SU-DHL-6 (cell line): ENCODE measurements at regions not wholly inside any gene's neighbourhood (a gene's known extent, or its start where the extent isn't known, plus 50 kb on each side); places are given as distances from the start of the nearest gene placed in this dataset.

Experiments used
- H2AFZ ChIP-seq: fragments of 200-600 bp; sonication (generic); 2 replicates; pipeline ENCODE4 v1.6.1; 2014; ENCODE audit warnings: low read depth, mild to moderate bottlenecking, moderate library complexity, mixed read lengths, antibody characterized with exemption, low read length; ENCODE audit not compliant: severe bottlenecking
- H3F3A ChIP-seq: fragments of 200-600 bp; shearing (Covaris generic); 2 replicates; pipeline ENCODE4 v1.6.0; 2016; ENCODE audit warnings: antibody characterized with exemption, mild to moderate bottlenecking; ENCODE audit not compliant: insufficient read depth
- H3K27ac ChIP-seq: fragments of 200-600 bp; sonication (generic); 2 replicates; pipeline ENCODE4 v1.5.1; 2016; ENCODE audit warnings: low read depth, mild to moderate bottlenecking, low read length, moderate library complexity, mixed read lengths
- H3K27me3 ChIP-seq: fragments of 200-600 bp; sonication (generic), shearing (Covaris generic); 2 replicates; pipeline ENCODE4 v1.6.0; 2014; ENCODE audit warnings: mild to moderate bottlenecking, low read length
- H3K36me3 ChIP-seq: fragments of 200-600 bp; sonication (generic); 2 replicates; pipeline ENCODE4 v1.6.1; 2014; ENCODE audit warnings: mild to moderate bottlenecking, low read length, mixed read lengths
- H3K4me2 ChIP-seq: fragments of 300-600, 200-600 bp; shearing (Covaris generic), sonication (generic); 2 replicates; pipeline ENCODE4 v1.6.0; 2014; ENCODE audit warnings: low read length, low read depth, mild to moderate bottlenecking; ENCODE audit not compliant: poor library complexity, severe bottlenecking
- H3K4me3 ChIP-seq: fragments of 200-600 bp; sonication (generic); 2 replicates; pipeline ENCODE4 v1.5.1; 2014; ENCODE audit warnings: antibody characterized with exemption, low read length, mild to moderate bottlenecking, mixed read lengths; ENCODE audit not compliant: insufficient read depth, poor library complexity, severe bottlenecking
- H3K79me2 ChIP-seq: fragments of 200-600 bp; sonication (generic); 2 replicates; pipeline ENCODE4 v1.6.1; 2014; ENCODE audit warnings: mild to moderate bottlenecking, low read length, moderate library complexity; ENCODE audit not compliant: insufficient read depth
- H3K9ac ChIP-seq: fragments of 200-600 bp; sonication (generic); 2 replicates; pipeline ENCODE4 v1.7.0; 2014; ENCODE audit warnings: mild to moderate bottlenecking, low read length
- H3K9me2 ChIP-seq: fragments of 200-600 bp; sonication (generic); replicated peaks from 2 replicates; pipeline ENCODE4 v1.6.1; 2014; ENCODE audit warnings: low read length; ENCODE audit not compliant: insufficient read depth
- H3K9me3 ChIP-seq: fragments of 200-600 bp; sonication (generic); 2 replicates; pipeline ENCODE4 v1.6.1; 2014; ENCODE audit warnings: low read length, mixed read lengths; ENCODE audit not compliant: insufficient read depth
- H4K20me1 ChIP-seq: fragments of 200-600 bp; sonication (generic); 2 replicates; pipeline ENCODE4 v1.6.1; 2014; ENCODE audit warnings: low read depth, mild to moderate bottlenecking, antibody characterized with exemption, low read length, moderate library complexity, mixed read lengths
- CTCF ChIP-seq: fragments of 200-600 bp; sonication (generic); IDR thresholded peaks from one replicate; pipeline ENCODE4 v1.5.1; 2017; ENCODE audit warnings: antibody characterized with exemption, mild to moderate bottlenecking, low read length, moderate library complexity; ENCODE audit not compliant: insufficient read depth, poor library complexity, severe bottlenecking
- EZH2phosphoT487 ChIP-seq: fragments of 200-600 bp; sonication (generic), shearing (Covaris generic); conservative IDR thresholded peaks from 2 replicates; pipeline ENCODE4 v1.6.1; 2018; ENCODE audit warnings: mild to moderate bottlenecking, antibody characterized with exemption, low read length, moderate library complexity, mixed read lengths

DNA sequence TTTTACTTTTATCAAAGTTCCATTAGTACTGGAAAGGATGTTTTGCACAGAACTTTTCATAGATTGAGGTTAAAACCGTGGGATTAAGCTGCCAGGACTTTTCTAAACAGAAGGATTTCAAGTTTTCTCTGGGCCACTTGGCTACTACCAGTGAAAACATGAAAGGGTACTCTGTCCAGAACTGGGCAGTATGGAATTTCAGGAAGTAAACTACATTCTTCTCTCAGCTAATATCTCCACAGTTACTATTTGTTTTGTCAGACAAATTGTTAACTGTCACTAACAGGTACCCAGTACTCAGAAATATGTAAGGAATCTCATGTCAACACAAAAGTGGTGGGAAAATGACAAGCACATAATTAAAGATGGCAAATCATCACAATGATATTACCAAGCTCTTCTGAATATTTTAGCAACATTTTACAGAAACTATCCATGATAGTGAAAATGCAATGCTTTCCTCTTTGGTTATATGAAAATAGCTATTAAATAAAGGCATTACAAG is 454.4 kb downstream of the C4orf33 start:
- Histone ChIP-seq H3K4me3 (no peak overlapping the region), H3K36me3 (no peaks in the 10 kb centered on the region), H3K9me3 (no peaks in the 10 kb centered on the region), H3F3A (no peaks in the 10 kb centered on the region), H3K9ac (no peak overlapping the region), H4K20me1 (no peaks in the 10 kb centered on the region), H3K79me2 (no peaks in the 10 kb centered on the region), H3K27me3 (no peaks in the 10 kb centered on the region), H3K27ac (no peak overlapping the region), H3K9me2 (no peaks in the 10 kb centered on the region), H2AFZ (no peak overlapping the region), H3K4me2 (no peak overlapping the region)
- TF ChIP-seq CTCF (no peak), EZH2phosphoT487 (no peak)

DNA sequence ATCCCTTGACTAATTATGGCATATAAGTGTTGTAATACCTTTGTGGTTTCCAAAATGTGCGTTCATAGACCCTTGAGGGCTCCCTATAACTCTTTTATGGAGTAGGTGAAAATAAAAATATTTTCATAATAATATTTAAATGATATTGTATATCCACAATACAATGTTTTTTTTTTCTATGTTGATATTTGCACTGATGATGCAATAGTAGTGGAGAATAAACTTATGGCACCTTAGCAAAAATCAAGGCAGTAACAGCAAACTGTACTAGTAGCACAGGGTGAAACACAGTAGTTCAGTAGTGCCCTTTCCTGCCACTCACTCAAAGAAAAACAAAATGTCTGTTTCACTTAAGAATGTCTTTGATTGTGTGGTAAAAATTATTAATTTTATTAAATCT is 465.3 kb downstream of the C4orf33 start:
- H3K9me2 ChIP-seq = no peaks in the 10 kb centered on the region
- H3K9ac ChIP-seq = no peak overlapping the region
- no peaks in the 10 kb centered on the region for H3K27me3 ChIP-seq
- H3K4me3 ChIP-seq = no peak overlapping the region
- no peaks in the 10 kb centered on the region for H3K79me2 ChIP-seq
- TF ChIP-seq EZH2phosphoT487 (no peak), CTCF (no peak)
- no peaks in the 10 kb centered on the region for H3K9me3 ChIP-seq
- H4K20me1 ChIP-seq = no peaks in the 10 kb centered on the region
- no peaks in the 10 kb centered on the region for H3K36me3 ChIP-seq
- H2AFZ ChIP-seq = no peak overlapping the region
- H3K27ac ChIP-seq = no peak overlapping the region
- H3F3A ChIP-seq = no peaks in the 10 kb centered on the region
- H3K4me2 ChIP-seq = no peak overlapping the region

DNA sequence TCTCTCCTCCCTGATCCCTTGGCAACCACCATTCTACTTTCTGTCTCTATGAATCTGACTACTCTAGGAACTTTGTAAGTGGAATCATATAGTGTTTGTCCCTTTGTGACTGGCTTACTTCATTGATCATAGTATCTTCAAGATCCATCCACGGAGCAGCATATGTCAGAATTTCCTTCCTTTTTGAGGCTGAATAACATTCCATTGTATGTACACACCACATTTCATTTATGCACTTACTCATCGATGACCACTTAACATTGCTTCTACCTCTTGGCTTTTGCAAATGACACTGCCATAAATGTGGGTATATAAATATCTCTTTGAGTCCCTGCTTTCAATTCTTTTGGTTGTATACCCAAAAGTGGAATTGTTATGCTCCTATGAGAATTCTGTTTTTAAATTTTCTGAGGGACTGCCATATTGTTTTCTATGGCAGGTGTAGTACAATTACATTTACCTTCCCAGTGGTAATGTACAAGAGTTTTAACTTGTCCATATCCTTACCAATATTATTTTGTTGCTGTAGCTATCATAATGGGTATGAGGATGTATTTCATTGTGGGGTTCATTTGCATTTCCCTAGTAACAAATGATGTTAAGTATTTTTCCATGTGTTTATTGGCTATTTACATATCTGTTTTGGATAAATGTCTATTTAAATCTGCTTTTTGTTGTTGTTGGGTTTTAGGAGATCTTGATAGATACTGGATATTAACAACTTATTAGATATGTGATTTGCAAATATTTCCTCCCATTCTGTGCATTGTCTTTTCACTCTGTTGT is 466.1 kb downstream of the C4orf33 start:
- no peak for TF ChIP-seq CTCF
- no peaks in the 10 kb centered on the region for H3K9me3 ChIP-seq
- no peak overlapping the region for H3K27ac ChIP-seq
- H3K9ac ChIP-seq = no peak overlapping the region
- no peaks in the 10 kb centered on the region for H3K79me2 ChIP-seq
- H3K4me2 ChIP-seq = no peak overlapping the region
- H4K20me1 ChIP-seq = no peaks in the 10 kb centered on the region
- no peaks in the 10 kb centered on the region for H3K36me3 ChIP-seq
- no peak overlapping the region for H2AFZ ChIP-seq
- H3K4me3 ChIP-seq = no peak overlapping the region
- no peaks in the 10 kb centered on the region for H3F3A ChIP-seq
- H3K9me2 ChIP-seq = no peaks in the 10 kb centered on the region
- H3K27me3 ChIP-seq = no peaks in the 10 kb centered on the region
